HCT116 (cell line): ENCODE measurements at regions not wholly inside any gene's neighbourhood (a gene's known extent, or its start where the extent isn't known, plus 50 kb on each side); places are given as distances from the start of the nearest gene placed in this dataset.

Experiments
- ATAC-seq: fragments of 200-7000 bp; cut with Tn5 transposase; 2 replicates; pipeline ENCODE4 v1.9.1; 2020; ENCODE audit warnings: mild to moderate bottlenecking, moderate library complexity
- BruUV-seq: library from RNA; stranded (reverse); fragments of 400-500 nt; replicated peaks from 2 replicates; lab custom pipeline; 2021; lab: Mats Ljungman, UMichigan
- CTCF ChIA-PET: fragments of 300-600 bp; sonication (Branson Sonifier 250); formaldehyde crosslinking; loops from one replicate; lab custom pipeline; 2021; ENCODE audit warnings: antibody characterized with exemption; lab: Charles Lee
- POLR2A ChIA-PET: fragments of 300-600, 350-600 bp; sonication (Branson Sonifier 250); formaldehyde crosslinking; loops from one replicate; lab custom pipeline; 2021; ENCODE audit warnings: antibody characterized with exemption; lab: Charles Lee
- RAD21 ChIA-PET, 2 experiments: fragments of 300-600 bp; sonication (Branson Sonifier 250); formaldehyde crosslinking; loops; one replicate each; lab custom pipeline; 2023; ENCODE audit warnings: low total read pairs in 2 of 2; ENCODE audit not compliant: uncharacterized antibody in 2 of 2, unreplicated experiment in 2 of 2, low non-redundant PET in 1 of 2; lab: Charles Lee
- DNase-seq: peaks from one replicate; pipeline ENCODE4 v3.0.0-alpha.2; 2010; ENCODE audit warnings: low read depth, low spot score
- H2AFZ ChIP-seq: fragments of 200-600 bp; shearing (Covaris generic), sonication (generic); 2 replicates; pipeline ENCODE4 v1.6.1; 2017; ENCODE audit warnings: low read depth, mixed run types, mixed read lengths, antibody characterized with exemption, low read length; ENCODE audit not compliant: poor library complexity, severe bottlenecking
- H3K27ac ChIP-seq: 2 replicates; pipeline ENCODE4 v1.5.1; 2012; ENCODE audit warnings: low read depth, low read length
- H3K27me3 ChIP-seq: fragments of 200-600 bp; sonication (generic); 2 replicates; pipeline ENCODE4 v1.6.1; 2016; ENCODE audit warnings: mixed run types, low read length, mixed read lengths; ENCODE audit not compliant: insufficient read depth
- H3K36me3 ChIP-seq, 2 experiments: fragments of 200-500 bp in 1 of 2; fragments of 200-600 bp in 1 of 2; sonication (Bioruptor generic) in 1 of 2; sonication (generic) in 1 of 2; 2 replicates each; pipeline versions ENCODE4 v1.5.1 to v1.6.1; 2014 to 2016; ENCODE audit warnings: low read length in 2 of 2, inconsistent platforms in 1 of 2, mixed read lengths in 1 of 2, mixed run types in 1 of 2; ENCODE audit not compliant: insufficient read depth in 2 of 2, control insufficient read depth in 1 of 2
- H3K4me1 ChIP-seq, 2 experiments: fragments of 200-600 bp in 1 of 2; sonication (generic) in 1 of 2; 2 replicates each; pipeline versions ENCODE4 v1.5.1 to v1.6.1; 2012 to 2017; ENCODE audit warnings: low read length in 2 of 2, inconsistent platforms in 1 of 2, mild to moderate bottlenecking in 1 of 2, mixed read lengths in 1 of 2, mixed run types in 1 of 2, moderate library complexity in 1 of 2; ENCODE audit not compliant: insufficient read depth in 2 of 2, control insufficient read depth in 1 of 2
- H3K4me2 ChIP-seq: fragments of 200-600 bp; sonication (generic); 2 replicates; pipeline ENCODE4 v1.6.1; 2017; ENCODE audit warnings: mixed run types, low read length, mixed read lengths
- H3K4me3 ChIP-seq, 2 experiments: fragments of 200-600 bp in 1 of 2; sonication (generic) in 1 of 2; replicated peaks in 1 of 2; 2 replicates each; pipeline ENCODE4 v1.5.1; 2011 to 2016; ENCODE audit warnings: low read length in 2 of 2, control low read depth in 1 of 2, low read depth in 1 of 2, mild to moderate bottlenecking in 1 of 2, mixed read lengths in 1 of 2, mixed run types in 1 of 2
- H3K79me2 ChIP-seq: fragments of 200-600 bp; sonication (generic); 2 replicates; pipeline ENCODE4 v1.6.1; 2017; ENCODE audit warnings: mild to moderate bottlenecking, mixed run types, low read length, moderate library complexity, mixed read lengths; ENCODE audit not compliant: insufficient read depth
- H3K9ac ChIP-seq: fragments of 200-600 bp; sonication (generic); 2 replicates; pipeline ENCODE4 v1.6.1; 2016; ENCODE audit warnings: low read length, mixed read lengths
- H3K9me2 ChIP-seq: fragments of 200-600 bp; sonication (generic), shearing (Covaris generic); 2 replicates; pipeline ENCODE4 v1.6.1; 2017; ENCODE audit warnings: mixed run types, mild to moderate bottlenecking, moderate library complexity; ENCODE audit not compliant: insufficient read depth
- H3K9me3 ChIP-seq, 2 experiments: fragments of 200-500 bp in 1 of 2; fragments of 200-600 bp in 1 of 2; sonication (Bioruptor generic) in 1 of 2; sonication (generic) in 1 of 2; 2 replicates each; pipeline ENCODE4 v1.6.1; 2014 to 2017; ENCODE audit warnings: low read length in 2 of 2, mixed read lengths in 2 of 2, inconsistent platforms in 1 of 2, low read depth in 1 of 2, mild to moderate bottlenecking in 1 of 2, mixed run types in 1 of 2, moderate library complexity in 1 of 2; ENCODE audit not compliant: control insufficient read depth in 1 of 2, insufficient read depth in 1 of 2
- H4K20me1 ChIP-seq: fragments of 200-600 bp; sonication (generic), shearing (Covaris generic); 2 replicates; pipeline ENCODE4 v1.6.1; 2017; ENCODE audit warnings: mixed run types, mild to moderate bottlenecking, moderate library complexity; ENCODE audit not compliant: insufficient read depth
- CEBPB ChIP-seq: IDR thresholded peaks from 2 replicates; pipeline ENCODE4 v1.6.1; 2012; ENCODE audit warnings: low read depth
- CTCF ChIP-seq, 3 experiments: fragments of 200-600 bp in 1 of 3; sonication (generic) in 1 of 3; IDR thresholded peaks in 2 of 3; conservative IDR thresholded peaks in 1 of 3; 2 replicates each; pipeline ENCODE4 v1.5.1; 2012 to 2017; ENCODE audit warnings: low read depth in 2 of 3, low read length in 2 of 3, antibody characterized with exemption in 1 of 3, borderline replicate concordance in 1 of 3, control low read depth in 1 of 3, mild to moderate bottlenecking in 1 of 3, mixed read lengths in 1 of 3, mixed run types in 1 of 3, moderate library complexity in 1 of 3; ENCODE audit not compliant: insufficient read depth in 1 of 3
- EGR1 ChIP-seq: IDR thresholded peaks from 2 replicates; pipeline ENCODE4 v1.6.1; 2012; ENCODE audit warnings: low read depth
- ELF1 ChIP-seq: IDR thresholded peaks from 2 replicates; pipeline ENCODE4 v1.6.1; 2012; ENCODE audit warnings: low read depth, borderline replicate concordance
- JUND ChIP-seq: IDR thresholded peaks from 2 replicates; pipeline ENCODE4 v1.6.1; 2012
- SIN3A ChIP-seq: IDR thresholded peaks from 2 replicates; pipeline ENCODE4 v1.6.1; 2012; ENCODE audit warnings: low read depth
- SP1 ChIP-seq: IDR thresholded peaks from 2 replicates; pipeline ENCODE4 v1.6.1; 2012; ENCODE audit warnings: low read depth
- SRF ChIP-seq: IDR thresholded peaks from 2 replicates; pipeline ENCODE4 v1.6.1; 2012; ENCODE audit warnings: low read depth
- TCF7L2 ChIP-seq: IDR thresholded peaks from 2 replicates; pipeline ENCODE4 v1.7.0; 2011; ENCODE audit warnings: borderline replicate concordance, inconsistent platforms; ENCODE audit not compliant: insufficient read depth, insufficient read length; ENCODE audit errors: extremely low read depth
- ZBTB33 ChIP-seq: IDR thresholded peaks from 2 replicates; pipeline ENCODE4 v1.6.1; 2011; ENCODE audit warnings: mild to moderate bottlenecking, low read length, moderate library complexity; ENCODE audit not compliant: insufficient replicate concordance; ENCODE audit errors: extremely low read depth
- ZFX ChIP-seq: fragments of 450-650 bp; IDR thresholded peaks from 2 replicates; pipeline ENCODE4 v1.6.1; 2017
- ZNF274 ChIP-seq: fragments of 200-500 bp; sonication (Bioruptor generic); IDR thresholded peaks from 2 replicates; pipeline ENCODE4 v1.6.1; 2014; ENCODE audit warnings: mild to moderate bottlenecking, low read depth, low read length, inconsistent platforms
- intact Hi-C: fragments of 100-400 bp; cut with micrococcal nuclease; formaldehyde crosslinking; loops from 2 replicates; pipeline ENCODE4 v1.10.0; 2022

- Histone ChIP-seq H3K9ac (no peak overlapping the region), H3K9me3 (no peaks in the 10 kb centered on the region), H3K27me3 (no peaks in the 10 kb centered on the region), H3K36me3 (no peaks in the 10 kb centered on the region), H3K9me2 (no peaks in the 10 kb centered on the region), H3K27ac (no peak overlapping the region), H3K79me2 (no peaks in the 10 kb centered on the region), H3K4me3 (no peak overlapping the region), H4K20me1 (no peaks in the 10 kb centered on the region), H3K4me1 (peaks cover 2 to 13% of the 10 kb centered on the region in 2 experiments; a peak in 3 of 4 replicates), H2AFZ (no peak overlapping the region), H3K4me2 (no peak overlapping the region)
- BruUV-seq, result no TSS peak
- no peak for DNase-seq
- intact Hi-C loops, result no loop called here
- POLR2A ChIA-PET, result no interaction called here
- RAD21 ChIA-PET, result no interaction called here
- ATAC-seq, result no peak
- CTCF ChIA-PET, result no interaction called here
- TF ChIP-seq SRF, result no peak
- TF ChIP-seq CEBPB, result no peak
- no peak for TF ChIP-seq CTCF (IDR thresholded peaks at IDR 0.05 in 2 of 3, conservative IDR thresholded peaks at IDR 0.05 in 1 of 3; ENCODE audit: borderline replicate concordance in 1 of 3, insufficient read depth in 1 of 3, low read depth in 2 of 3, low read length in 2 of 3)
- TF ChIP-seq ZNF274, result no peak
These were observed 108.2 kb upstream of the SPATA31D4 start for GRCh38 chr9:81819859-81820546.

DNA sequence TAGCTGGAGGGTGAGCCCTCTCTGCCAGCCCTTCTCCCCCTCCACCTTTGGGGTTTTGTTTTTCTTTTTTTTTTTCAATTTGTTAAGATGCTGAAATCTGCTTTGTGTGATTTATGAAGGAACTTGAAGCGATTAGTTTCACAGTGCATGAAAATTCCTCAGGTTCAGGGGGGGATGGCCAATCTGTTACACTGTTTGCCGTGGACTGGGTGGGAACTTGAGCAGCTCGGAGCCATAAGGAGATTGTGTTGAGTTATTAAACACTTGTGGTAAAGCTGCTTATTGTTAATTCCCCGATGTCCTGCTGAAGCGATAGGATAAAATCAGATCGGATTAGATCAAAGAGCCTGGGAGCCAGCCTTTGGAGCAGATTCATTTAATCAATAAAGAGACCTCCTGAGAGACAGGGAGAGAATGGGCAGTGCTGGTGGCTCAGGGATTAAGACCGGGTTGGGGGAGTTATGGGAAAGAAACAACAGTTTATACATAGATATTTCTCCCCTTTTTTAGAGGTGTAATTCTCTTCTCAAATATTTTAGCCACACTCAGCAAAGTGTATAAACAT, 105.8 kb upstream of the SPATA31D4 start:
- no peaks in the 10 kb centered on the region for H3K36me3 ChIP-seq
- no peak overlapping the region for H3K4me2 ChIP-seq
- H3K9ac ChIP-seq, result no peak overlapping the region
- no peaks in the 10 kb centered on the region for H3K79me2 ChIP-seq
- peaks cover 2 to 28% of the 10 kb centered on the region in 2 experiments; a peak in 3 of 4 replicates for H3K4me1 ChIP-seq
- ChIA-PET RAD21 (no interaction called here), CTCF (no interaction called here), POLR2A (no interaction called here)
- no peak overlapping the region for H3K4me3 ChIP-seq
- H4K20me1 ChIP-seq, result no peaks in the 10 kb centered on the region
- H3K9me3 ChIP-seq, result no peaks in the 10 kb centered on the region
- intact Hi-C loops, result no loop called here
- H2AFZ ChIP-seq, result no peak overlapping the region
- no peaks in the 10 kb centered on the region for H3K27me3 ChIP-seq
- no peak for ATAC-seq
- no peak for DNase-seq
- no peaks in the 10 kb centered on the region for H3K9me2 ChIP-seq
- no TSS peak for BruUV-seq
- H3K27ac ChIP-seq, result no peak overlapping the region
- TF ChIP-seq ZFX (no peak), ZBTB33 (no peak), JUND (no peak), SRF (no peak), ELF1 (no peak), TCF7L2 (no peak), SIN3A (no peak), EGR1 (no peak), SP1 (no peak), CEBPB (no peak), CTCF (IDR thresholded peaks at IDR 0.05 in 2 of 3, conservative IDR thresholded peaks at IDR 0.05 in 1 of 3; ENCODE audit: borderline replicate concordance in 1 of 3, insufficient read depth in 1 of 3, low read depth in 2 of 3, low read length in 2 of 3) (no peak), ZNF274 (no peak)
